Astrocyte (in vitro differentiated cells and primary cell): ENCODE measurements at regions not wholly inside any gene's neighbourhood (a gene's known extent, or its start where the extent isn't known, plus 50 kb on each side); places are given as distances from the start of the nearest gene placed in this dataset.

Experiments
- DNase-seq: peaks from one replicate; pipeline ENCODE4 v3.0.0-alpha.2; 2010; ENCODE audit warnings: low read depth
- FAIRE-seq: peaks from 2 replicates; lab custom pipeline; 2011; peaks lifted over from hg19 to GRCh38; lab: Jason Lieb, UNC
- H2AFZ ChIP-seq: 2 replicates; pipeline ENCODE4 v1.6.0; 2012; ENCODE audit warnings: low read depth, low read length, inconsistent platforms
- H3K27ac ChIP-seq: 2 replicates; pipeline ENCODE4 v1.5.1; 2011; ENCODE audit warnings: low read depth, low read length, inconsistent platforms
- H3K27me3 ChIP-seq: 2 replicates; pipeline ENCODE4 v1.6.0; 2011; ENCODE audit warnings: low read length, inconsistent platforms; ENCODE audit not compliant: insufficient read depth
- H3K36me3 ChIP-seq: 2 replicates; pipeline ENCODE4 v1.5.1; 2011; ENCODE audit warnings: low read length, inconsistent platforms; ENCODE audit not compliant: insufficient read depth
- H3K4me1 ChIP-seq: 2 replicates; pipeline ENCODE4 v1.5.1; 2011; ENCODE audit warnings: low read length, inconsistent platforms; ENCODE audit not compliant: insufficient read depth
- H3K4me2 ChIP-seq: 2 replicates; pipeline ENCODE4 v1.6.0; 2012; ENCODE audit warnings: low read length, inconsistent platforms
- H3K4me3 ChIP-seq: 2 replicates; pipeline ENCODE4 v1.5.1; 2011; ENCODE audit warnings: low read depth, mild to moderate bottlenecking, low read length, inconsistent platforms; ENCODE audit not compliant: insufficient read depth
- H3K79me2 ChIP-seq: 2 replicates; pipeline ENCODE4 v1.6.0; 2012; ENCODE audit warnings: mild to moderate bottlenecking, low read length, inconsistent platforms; ENCODE audit not compliant: insufficient read depth
- H3K9ac ChIP-seq: 2 replicates; pipeline ENCODE4 v1.6.0; 2012; ENCODE audit warnings: mild to moderate bottlenecking, low read length, inconsistent platforms
- H3K9me3 ChIP-seq: 2 replicates; pipeline ENCODE4 v1.5.1; 2012; ENCODE audit warnings: low read depth, mild to moderate bottlenecking, low read length, inconsistent platforms; ENCODE audit not compliant: insufficient read depth
- H4K20me1 ChIP-seq: 2 replicates; pipeline ENCODE4 v1.6.0; 2012; ENCODE audit warnings: low read length, inconsistent platforms; ENCODE audit not compliant: insufficient read depth
- H3K27ac Mint-ChIP-seq: one replicate; pipeline ENCODE4 v1.8.0; 2021; ENCODE audit warnings: mild to moderate bottlenecking, mixed read lengths; ENCODE audit not compliant: unreplicated experiment
- H3K27me3 Mint-ChIP-seq: one replicate; pipeline ENCODE4 v1.8.0; 2021; ENCODE audit warnings: low read depth, mixed read lengths; ENCODE audit not compliant: unreplicated experiment
- H3K36me3 Mint-ChIP-seq: one replicate; pipeline ENCODE4 v1.8.0; 2021; ENCODE audit warnings: low read depth, mixed read lengths; ENCODE audit not compliant: unreplicated experiment
- H3K4me1 Mint-ChIP-seq: one replicate; pipeline ENCODE4 v1.8.0; 2021; ENCODE audit warnings: low read depth, mixed read lengths; ENCODE audit not compliant: unreplicated experiment
- H3K4me3 Mint-ChIP-seq: one replicate; pipeline ENCODE4 v1.8.0; 2021; ENCODE audit warnings: mild to moderate bottlenecking, moderate library complexity, mixed read lengths; ENCODE audit not compliant: unreplicated experiment
- H3K9me3 Mint-ChIP-seq: one replicate; pipeline ENCODE4 v1.8.0; 2021; ENCODE audit warnings: mild to moderate bottlenecking, mixed read lengths; ENCODE audit not compliant: unreplicated experiment
- CTCF ChIP-seq: IDR thresholded peaks from 2 replicates; pipeline ENCODE4 v1.5.1; 2011; ENCODE audit warnings: low read depth, mild to moderate bottlenecking, inconsistent platforms, low read length, moderate library complexity; ENCODE audit not compliant: insufficient read depth
- EZH2 ChIP-seq: IDR thresholded peaks from 2 replicates; pipeline ENCODE4 v1.6.1; 2012; ENCODE audit warnings: mild to moderate bottlenecking, low read length, inconsistent platforms; ENCODE audit not compliant: insufficient read depth

GRCh38 chr9:8262625-8263622, 463.3 kb upstream of the DMAC1 start:
- Histone ChIP-seq H3K27ac (no peak overlapping the region), H3K9me3 (no peaks in the 10 kb centered on the region), H3K27me3 (no peaks in the 10 kb centered on the region), H3K4me2 (no peak overlapping the region), H3K4me3 (no peak overlapping the region), H4K20me1 (no peaks in the 10 kb centered on the region), H3K9ac (no peak overlapping the region), H3K36me3 (no peaks in the 10 kb centered on the region), H3K79me2 (no peaks in the 10 kb centered on the region), H2AFZ (no peak overlapping the region), H3K4me1 (no peaks in the 10 kb centered on the region)
- FAIRE-seq (no peak), DNase-seq (no peak)
- Mint-ChIP-seq H3K27ac (no peak overlapping the region), H3K27me3 (peaks cover 8% of the 10 kb centered on the region), H3K4me1 (peaks cover 4% of the 10 kb centered on the region), H3K4me3 (no peak overlapping the region), H3K9me3 (no peaks in the 10 kb centered on the region), H3K36me3 (no peaks in the 10 kb centered on the region)
- TF ChIP-seq EZH2: no peak
- no peak for TF ChIP-seq CTCF

GRCh38 chr9:8261737-8262136, 462.2 kb upstream of the DMAC1 start:
- no peaks in the 10 kb centered on the region for H4K20me1 ChIP-seq
- DNase-seq (no peak), FAIRE-seq (no peak)
- no peaks in the 10 kb centered on the region for H3K36me3 Mint-ChIP-seq
- no peak overlapping the region for H2AFZ ChIP-seq
- no peak overlapping the region for H3K4me3 Mint-ChIP-seq
- peaks cover 4% of the 10 kb centered on the region for H3K4me1 Mint-ChIP-seq
- H3K9ac ChIP-seq: no peak overlapping the region
- TF ChIP-seq CTCF (no peak), EZH2 (no peak)
- H3K27ac ChIP-seq: no peak overlapping the region
- peaks cover 8% of the 10 kb centered on the region for H3K27me3 Mint-ChIP-seq
- no peak overlapping the region for H3K27ac Mint-ChIP-seq
- H3K27me3 ChIP-seq: no peaks in the 10 kb centered on the region
- no peaks in the 10 kb centered on the region for H3K79me2 ChIP-seq
- no peaks in the 10 kb centered on the region for H3K4me1 ChIP-seq
- no peak overlapping the region for H3K4me3 ChIP-seq
- H3K9me3 ChIP-seq: no peaks in the 10 kb centered on the region
- H3K9me3 Mint-ChIP-seq: no peaks in the 10 kb centered on the region
- H3K4me2 ChIP-seq: no peak overlapping the region
- H3K36me3 ChIP-seq: no peaks in the 10 kb centered on the region

- H3K27ac Mint-ChIP-seq: no peak overlapping the region
- Histone ChIP-seq H3K36me3 (no peaks in the 10 kb centered on the region), H3K4me2 (no peak overlapping the region), H2AFZ (no peak overlapping the region), H3K9me3 (no peaks in the 10 kb centered on the region), H3K4me1 (no peaks in the 10 kb centered on the region), H3K79me2 (no peaks in the 10 kb centered on the region), H3K27ac (no peak overlapping the region), H4K20me1 (no peaks in the 10 kb centered on the region), H3K27me3 (no peaks in the 10 kb centered on the region), H3K9ac (no peak overlapping the region), H3K4me3 (no peak overlapping the region)
- H3K4me3 Mint-ChIP-seq: no peak overlapping the region
- peaks cover 4% of the 10 kb centered on the region for H3K4me1 Mint-ChIP-seq
- TF ChIP-seq CTCF (no peak), EZH2 (no peak)
- DNase-seq (no peak), FAIRE-seq (no peak)
- no peaks in the 10 kb centered on the region for H3K36me3 Mint-ChIP-seq
- H3K27me3 Mint-ChIP-seq: peaks cover 4% of the 10 kb centered on the region
- H3K9me3 Mint-ChIP-seq: no peaks in the 10 kb centered on the region
Measured at GRCh38 chr9:8259028-8259427, 459.4 kb upstream of the DMAC1 start.
